ENCODE measurements at regions not wholly inside any gene's neighbourhood (a gene's known extent, or its start where the extent isn't known, plus 50 kb on each side); places are given as distances from the start of the nearest gene placed in this dataset.

- TF ChIP-seq CTCF (IDR thresholded peaks at IDR 0.05): no peak
- Mint-ChIP-seq H3K9me3 (ENCODE audit: unreplicated experiment) (peaks cover 4% of the 10 kb centered on the region), H3K36me3 (ENCODE audit: unreplicated experiment) (no peaks in the 10 kb centered on the region), H3K4me3 (ENCODE audit: unreplicated experiment) (no peak overlapping the region), H3K27ac (ENCODE audit: unreplicated experiment) (no peak overlapping the region), H3K27me3 (ENCODE audit: unreplicated experiment) (no peaks in the 10 kb centered on the region), H3K4me1 (ENCODE audit: unreplicated experiment) (peaks cover 14% of the 10 kb centered on the region)
- DNase-seq (ENCODE audit: extremely low spot score, unreplicated experiment): no peak
Observed at GRCh38 chr7:124261710-124262109, 228.8 kb upstream of the TMEM229A start.

GRCh38 chr7:124257638-124258308, 224.9 kb upstream of the TMEM229A start:
- no peak for DNase-seq (ENCODE audit: extremely low spot score, unreplicated experiment)
- Mint-ChIP-seq H3K27me3 (ENCODE audit: unreplicated experiment) (no peaks in the 10 kb centered on the region), H3K9me3 (ENCODE audit: unreplicated experiment) (peaks cover 4% of the 10 kb centered on the region), H3K4me3 (ENCODE audit: unreplicated experiment) (no peak overlapping the region), H3K27ac (ENCODE audit: unreplicated experiment) (no peak overlapping the region), H3K36me3 (ENCODE audit: unreplicated experiment) (no peaks in the 10 kb centered on the region), H3K4me1 (ENCODE audit: unreplicated experiment) (peaks cover 13% of the 10 kb centered on the region)
- no peak for TF ChIP-seq CTCF (IDR thresholded peaks at IDR 0.05)

- H3K4me1 Mint-ChIP-seq (ENCODE audit: unreplicated experiment): peaks cover 31% of the 10 kb centered on the region
- no peak for DNase-seq (ENCODE audit: extremely low spot score, unreplicated experiment)
Observed at GRCh38 chr7:124255041-124255655, 222.3 kb upstream of the TMEM229A start.

GRCh38 chr7:124254396-124254795, 221.5 kb upstream of the TMEM229A start:
- H3K36me3 Mint-ChIP-seq (ENCODE audit: unreplicated experiment): no peaks in the 10 kb centered on the region
- H3K4me3 Mint-ChIP-seq (ENCODE audit: unreplicated experiment): no peak overlapping the region
- H3K27ac Mint-ChIP-seq (ENCODE audit: unreplicated experiment): no peak overlapping the region
- no peak for TF ChIP-seq CTCF (IDR thresholded peaks at IDR 0.05)
- peaks cover 4% of the 10 kb centered on the region for H3K9me3 Mint-ChIP-seq (ENCODE audit: unreplicated experiment)
- H3K27me3 Mint-ChIP-seq (ENCODE audit: unreplicated experiment): no peaks in the 10 kb centered on the region
- DNase-seq (ENCODE audit: extremely low spot score, unreplicated experiment): no peak
- peaks cover 38% of the 10 kb centered on the region for H3K4me1 Mint-ChIP-seq (ENCODE audit: unreplicated experiment)

More at GRCh38 chr7:124255041-124255655, 222.3 kb upstream of the TMEM229A start:
- Mint-ChIP-seq H3K27ac (ENCODE audit: unreplicated experiment) (no peak overlapping the region), H3K27me3 (ENCODE audit: unreplicated experiment) (no peaks in the 10 kb centered on the region), H3K9me3 (ENCODE audit: unreplicated experiment) (peaks cover 4% of the 10 kb centered on the region), H3K36me3 (ENCODE audit: unreplicated experiment) (no peaks in the 10 kb centered on the region), H3K4me3 (ENCODE audit: unreplicated experiment) (no peak overlapping the region)
- no peak for TF ChIP-seq CTCF (IDR thresholded peaks at IDR 0.05)

GRCh38 chr7:124251636-124252035, 218.8 kb upstream of the TMEM229A start:
- H3K36me3 Mint-ChIP-seq (ENCODE audit: unreplicated experiment): no peaks in the 10 kb centered on the region
- H3K27ac Mint-ChIP-seq (ENCODE audit: unreplicated experiment): no peak overlapping the region
- peaks cover 34% of the 10 kb centered on the region for H3K4me1 Mint-ChIP-seq (ENCODE audit: unreplicated experiment)
- H3K9me3 Mint-ChIP-seq (ENCODE audit: unreplicated experiment): peaks cover 3% of the 10 kb centered on the region
- no peak for TF ChIP-seq CTCF (IDR thresholded peaks at IDR 0.05)
- no peaks in the 10 kb centered on the region for H3K27me3 Mint-ChIP-seq (ENCODE audit: unreplicated experiment)
- DNase-seq (ENCODE audit: extremely low spot score, unreplicated experiment): no peak
- H3K4me3 Mint-ChIP-seq (ENCODE audit: unreplicated experiment): no peak overlapping the region

All from osteocyte (in vitro differentiated cells).